Lower leg skin (tissue), 4 donors: ENCODE measurements at regions not wholly inside any gene's neighbourhood (a gene's known extent, or its start where the extent isn't known, plus 50 kb on each side); places are given as distances from the start of the nearest gene placed in this dataset.
A peak's percentile ranks its signal among the peaks of the same experiment; 100 is the strongest.
"Not testable (repeated sequence)": the region's sequence is repeated elsewhere in the genome, so short reads cannot be mapped to it uniquely, and the experiment has no call there.

Experiments used
- DNase-seq, 2 donors: peaks; one replicate each; pipeline ENCODE4 v3.0.0-alpha.2; 2019; ENCODE audit warnings: low spot score in 2 of 2
- H3K4me3 ChIP-seq: fragments of 200-600 bp; sonication (generic); 2 replicates; pipeline ENCODE4 v1.5.1; 2017; ENCODE audit warnings: mild to moderate bottlenecking, low read depth; ENCODE audit not compliant: poor library complexity, severe bottlenecking
- POLR2A ChIP-seq, 2 donors: fragments of 450-650 bp; IDR thresholded peaks; one replicate each; pipeline ENCODE4 v1.6.1; 2016 to 2017; ENCODE audit warnings: antibody characterized with exemption in 2 of 2, mild to moderate bottlenecking in 1 of 2, moderate library complexity in 1 of 2
- WGBS, 2 donors: methylation state at CpG; one replicate each; pipeline ENCODE4 v1.1.5; 2018; 5-methylcytosine and 5-hydroxymethylcytosine counted together
- intact Hi-C: fragments of 100-400 bp; cut with DNase I; formaldehyde crosslinking; loops from one replicate; pipeline ENCODE4 v1.15.0; 2023; ENCODE audit warnings: low total_unique reads
- TF ChIP-seq, protein P1 (sequence below), 3 donors: fragments of 450-650 bp; IDR thresholded peaks; one replicate each; pipeline ENCODE4 v1.5.1; 2016; ENCODE audit warnings: antibody characterized with exemption in 3 of 3, mild to moderate bottlenecking in 3 of 3, moderate library complexity in 2 of 3

DNA sequence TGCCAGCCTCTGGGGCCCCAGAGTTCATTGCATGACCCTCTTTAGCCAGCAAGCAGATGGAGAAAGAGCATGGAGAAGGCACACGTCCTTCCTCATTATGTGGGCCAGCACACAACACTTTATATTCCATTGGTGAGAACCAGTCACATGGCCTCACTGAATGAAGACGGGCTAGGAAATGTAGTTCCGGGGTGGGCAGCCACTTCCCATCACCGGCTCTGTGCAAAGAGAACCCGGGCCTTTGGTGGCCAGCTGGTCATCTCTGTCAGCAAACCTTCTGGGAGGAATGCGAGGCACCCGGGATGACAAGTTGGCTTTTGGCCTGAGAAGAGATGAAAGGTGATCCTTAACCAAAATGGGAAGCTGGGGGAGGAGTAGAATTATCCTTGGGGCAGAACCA, 90.2 kb upstream of the VGLL4 start:
- WGBS, 2 donors, result 82 to 92% methylated on average over 7 of the region's 7 CpGs
- TF ChIP-seq, protein P1, sequence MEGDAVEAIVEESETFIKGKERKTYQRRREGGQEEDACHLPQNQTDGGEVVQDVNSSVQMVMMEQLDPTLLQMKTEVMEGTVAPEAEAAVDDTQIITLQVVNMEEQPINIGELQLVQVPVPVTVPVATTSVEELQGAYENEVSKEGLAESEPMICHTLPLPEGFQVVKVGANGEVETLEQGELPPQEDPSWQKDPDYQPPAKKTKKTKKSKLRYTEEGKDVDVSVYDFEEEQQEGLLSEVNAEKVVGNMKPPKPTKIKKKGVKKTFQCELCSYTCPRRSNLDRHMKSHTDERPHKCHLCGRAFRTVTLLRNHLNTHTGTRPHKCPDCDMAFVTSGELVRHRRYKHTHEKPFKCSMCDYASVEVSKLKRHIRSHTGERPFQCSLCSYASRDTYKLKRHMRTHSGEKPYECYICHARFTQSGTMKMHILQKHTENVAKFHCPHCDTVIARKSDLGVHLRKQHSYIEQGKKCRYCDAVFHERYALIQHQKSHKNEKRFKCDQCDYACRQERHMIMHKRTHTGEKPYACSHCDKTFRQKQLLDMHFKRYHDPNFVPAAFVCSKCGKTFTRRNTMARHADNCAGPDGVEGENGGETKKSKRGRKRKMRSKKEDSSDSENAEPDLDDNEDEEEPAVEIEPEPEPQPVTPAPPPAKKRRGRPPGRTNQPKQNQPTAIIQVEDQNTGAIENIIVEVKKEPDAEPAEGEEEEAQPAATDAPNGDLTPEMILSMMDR (IDR thresholded peaks at IDR 0.05), result no peak
- TF ChIP-seq POLR2A (IDR thresholded peaks at IDR 0.05), result no peak
- DNase-seq, result no peak
- intact Hi-C loops, result no loop called here
- no peak overlapping the region for H3K4me3 ChIP-seq

DNA sequence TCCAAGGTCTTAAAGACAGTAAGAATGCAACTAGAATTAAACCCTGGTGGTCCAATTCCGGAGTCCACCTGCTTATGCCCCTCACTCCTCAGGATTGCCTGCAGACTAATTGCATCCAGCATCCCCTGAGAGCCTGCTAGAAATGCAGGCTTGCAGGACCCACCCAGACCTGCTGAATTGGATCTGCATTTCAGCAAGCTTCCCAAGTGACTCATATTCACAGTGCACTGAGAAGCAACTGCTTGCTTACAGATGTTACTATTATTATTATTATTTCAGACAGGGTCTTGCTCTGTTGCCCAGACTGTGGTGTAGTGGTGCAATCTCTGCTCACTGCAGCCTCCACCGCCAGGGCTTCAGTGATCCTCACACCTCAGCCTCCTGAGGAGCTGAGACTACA, 83.5 kb upstream of the VGLL4 start:
- H3K4me3 ChIP-seq, result no peak overlapping the region
- TF ChIP-seq, protein P1 (IDR thresholded peaks at IDR 0.05), result no peak
- TF ChIP-seq POLR2A (IDR thresholded peaks at IDR 0.05), result no peak
- 90 to 91% methylated on average over 2 of the region's 2 CpGs for WGBS, 2 donors
- DNase-seq, result no peak
- intact Hi-C loops, result no loop called here

DNA sequence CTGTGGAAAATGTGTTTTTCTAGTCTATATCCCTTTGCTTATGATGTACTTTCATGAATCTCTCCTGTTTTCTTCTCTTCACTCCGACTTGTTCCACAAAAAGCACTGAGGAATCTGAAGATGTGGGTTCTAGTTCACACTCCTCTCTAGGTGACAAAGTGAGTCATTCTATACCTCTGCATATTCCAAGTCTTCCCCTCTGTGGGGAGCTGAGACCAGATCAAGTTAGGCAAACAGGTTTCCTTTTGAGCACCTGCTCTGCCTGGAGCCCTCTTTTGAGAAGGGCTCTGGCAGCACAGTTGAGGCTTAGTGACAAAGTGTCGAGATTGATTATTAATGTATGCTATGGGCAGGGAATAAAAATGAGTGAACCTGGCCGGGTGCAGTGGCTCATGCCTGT, 82.4 kb upstream of the VGLL4 start:
- 85 to 87% methylated on average over 3 of the region's 3 CpGs for WGBS, 2 donors
- TF ChIP-seq POLR2A (IDR thresholded peaks at IDR 0.05), result no peak
- TF ChIP-seq, protein P1 (IDR thresholded peaks at IDR 0.05), result no peak
- intact Hi-C loops, result no loop called here

DNA sequence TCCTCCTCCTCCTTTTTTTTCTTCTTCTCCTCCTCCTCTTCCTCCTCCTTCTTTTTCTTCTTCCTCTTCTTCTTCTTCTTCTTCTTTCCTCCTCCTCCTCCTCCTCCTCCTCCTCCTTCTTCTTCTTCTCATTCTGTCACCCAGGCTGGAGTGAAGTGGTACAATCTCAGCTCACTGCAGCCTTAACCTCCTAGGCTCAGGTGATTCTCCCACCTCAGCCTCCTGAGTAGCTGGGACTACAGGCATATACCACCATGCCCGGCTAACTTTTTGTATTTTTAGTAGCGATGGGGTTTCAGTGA, 81.6 kb upstream of the VGLL4 start:
- H3K4me3 ChIP-seq, intact Hi-C loops, DNase-seq: not testable (repeated sequence)
- WGBS, 2 donors, result 95 to 97% methylated on average over 2 of the region's 2 CpGs

More for the DNA sequence above, 82.4 kb upstream of the VGLL4 start:
- no peak overlapping the region for H3K4me3 ChIP-seq
- no peak for DNase-seq

DNA sequence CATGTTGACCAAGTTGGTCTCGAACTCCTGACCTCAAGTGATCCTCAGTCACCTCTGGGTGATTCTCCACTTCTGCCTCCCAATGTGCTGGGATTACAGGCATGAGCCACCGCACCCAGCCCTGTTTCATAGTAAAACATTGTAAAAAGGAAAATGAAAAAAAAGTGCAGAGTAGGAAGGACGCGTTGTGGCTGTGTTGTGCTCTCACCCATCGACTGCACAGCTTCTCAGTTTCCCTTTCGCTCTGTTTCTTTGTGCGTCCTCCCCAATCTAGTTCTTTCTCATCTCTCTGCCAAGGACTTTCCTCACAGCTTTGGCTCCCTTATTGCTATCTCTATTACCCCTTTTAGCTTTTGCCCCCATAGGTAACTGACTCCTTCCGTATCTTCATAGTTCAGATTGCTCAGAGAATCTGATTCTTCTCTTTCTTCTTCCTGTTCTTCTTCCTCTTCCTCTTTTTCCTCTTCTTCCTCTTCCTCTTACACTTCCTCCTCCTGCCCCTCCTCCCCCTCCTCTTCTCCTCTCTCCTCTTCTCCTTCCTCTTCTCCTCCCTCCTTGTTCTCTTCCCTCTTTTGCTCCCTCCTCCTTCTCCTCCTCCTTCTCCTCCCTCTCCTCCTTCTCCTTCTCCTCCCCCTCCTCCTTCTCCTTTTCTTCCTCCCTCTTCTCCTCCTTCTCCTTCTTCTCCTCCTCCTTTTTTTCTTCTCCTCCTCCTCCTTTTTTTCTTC, 81.1 kb upstream of the VGLL4 start:
- TF ChIP-seq, protein P1 (IDR thresholded peaks at IDR 0.05), result no peak
- no peak for TF ChIP-seq POLR2A (IDR thresholded peaks at IDR 0.05)
- H3K4me3 ChIP-seq, result no peak overlapping the region
- intact Hi-C loops, result no loop called here
- DNase-seq, result peak in 1 of 2 donors; percentile 36
- 80 to 87% methylated on average over 8 of the region's 8 CpGs for WGBS, 2 donors

DNA sequence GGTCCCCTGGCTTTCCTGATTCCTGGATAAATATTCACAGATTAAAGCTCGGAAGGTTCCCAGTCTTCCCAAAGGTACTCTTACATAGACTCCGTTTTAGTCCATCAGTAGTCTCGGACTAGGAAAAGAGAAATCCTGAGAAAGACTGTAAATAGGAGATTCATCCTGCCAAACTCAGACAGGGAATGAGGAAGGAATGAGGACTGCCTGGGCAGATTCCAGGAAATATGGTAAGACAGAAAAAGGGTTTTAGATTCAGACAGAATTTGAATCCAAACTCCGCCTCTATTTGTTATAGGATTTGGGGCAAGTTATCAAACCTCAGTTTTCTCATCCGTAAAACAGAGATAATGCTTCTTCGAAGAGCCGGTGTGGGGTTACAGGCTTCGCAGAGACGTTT, 77.8 kb upstream of the VGLL4 start:
- intact Hi-C loops, result no loop called here
- TF ChIP-seq, protein P1 (IDR thresholded peaks at IDR 0.05), result no peak
- no peak for TF ChIP-seq POLR2A (IDR thresholded peaks at IDR 0.05)
- 65 to 74% methylated on average over 9 of the region's 9 CpGs for WGBS, 2 donors
- H3K4me3 ChIP-seq, result no peak overlapping the region
- no peak for DNase-seq
